ENCODE measurements at regions not wholly inside any gene's neighbourhood (a gene's known extent, or its start where the extent isn't known, plus 50 kb on each side); places are given as distances from the start of the nearest gene placed in this dataset.

GRCh38 chr20:50290808-50291207, 100.2 kb downstream of the CEBPB start:
- TF ChIP-seq CTCF (IDR thresholded peaks at IDR 0.05; ENCODE audit: low read depth, low read length) (no peak), POLR2A (IDR thresholded peaks at IDR 0.05; ENCODE audit: extremely low read depth, insufficient read length) (no peak), MYC (IDR thresholded peaks at IDR 0.05; ENCODE audit: low read depth, low read length) (no peak), MAX (IDR thresholded peaks at IDR 0.05; ENCODE audit: low read depth, low read length) (no peak)

Measured in NB4 (cell line).